AG04449 (cell line): ENCODE measurements at regions not wholly inside any gene's neighbourhood (a gene's known extent, or its start where the extent isn't known, plus 50 kb on each side); places are given as distances from the start of the nearest gene placed in this dataset.
"Not testable (repeated sequence)": the region's sequence is repeated elsewhere in the genome, so short reads cannot be mapped to it uniquely, and the experiment has no call there.

Source experiments
- CTCF ChIA-PET: fragments of 350-600 bp; formaldehyde crosslinking; extraction: SDS; loops from one replicate; lab custom pipeline; 2021; ENCODE audit warnings: antibody characterized with exemption; lab: Yijun Ruan, JAX
- POLR2A ChIA-PET: fragments of 400-600, 350-600 bp; formaldehyde crosslinking; extraction: SDS; loops from one replicate; lab custom pipeline; 2020; ENCODE audit warnings: antibody characterized with exemption, inconsistent platforms; lab: Yijun Ruan, JAX
- DNase-seq: peaks from one replicate; pipeline ENCODE4 v3.0.0-alpha.2; 2010; ENCODE audit warnings: low read depth, low spot score
- H3K4me3 ChIP-seq: 2 replicates; pipeline ENCODE4 v1.5.1; 2011; ENCODE audit warnings: low read depth, mild to moderate bottlenecking, control low read depth, low read length
- CTCF ChIP-seq: IDR thresholded peaks from one replicate; pipeline ENCODE4 v1.5.1; 2011; ENCODE audit warnings: mild to moderate bottlenecking, moderate library complexity, low read length, control low read depth, inconsistent platforms; ENCODE audit not compliant: insufficient read depth; ENCODE audit errors: missing control alignments

GRCh38 chr4:1589098-1589497 lies 95.0 kb downstream of the FAM53A start:
- ChIA-PET POLR2A (no interaction called here), CTCF (interaction anchor here (0.7 kb wide), 1 partner anchor 9 kb away, joined by 3 read pairs; no protein-coding TSS in a partner anchor)
- H3K4me3 ChIP-seq = no peak overlapping the region
- no peak for DNase-seq
- TF ChIP-seq CTCF = no peak

GRCh38 chr4:1588306-1588705 lies 95.8 kb downstream of the FAM53A start:
- ChIA-PET POLR2A (interaction anchor here (0.6 kb wide), 1 partner anchor 142 kb away, joined by 3 read pairs; no protein-coding TSS in a partner anchor), CTCF (no interaction called here)
- no peak for TF ChIP-seq CTCF
- no peak for DNase-seq
- H3K4me3 ChIP-seq = no peak overlapping the region

DNA sequence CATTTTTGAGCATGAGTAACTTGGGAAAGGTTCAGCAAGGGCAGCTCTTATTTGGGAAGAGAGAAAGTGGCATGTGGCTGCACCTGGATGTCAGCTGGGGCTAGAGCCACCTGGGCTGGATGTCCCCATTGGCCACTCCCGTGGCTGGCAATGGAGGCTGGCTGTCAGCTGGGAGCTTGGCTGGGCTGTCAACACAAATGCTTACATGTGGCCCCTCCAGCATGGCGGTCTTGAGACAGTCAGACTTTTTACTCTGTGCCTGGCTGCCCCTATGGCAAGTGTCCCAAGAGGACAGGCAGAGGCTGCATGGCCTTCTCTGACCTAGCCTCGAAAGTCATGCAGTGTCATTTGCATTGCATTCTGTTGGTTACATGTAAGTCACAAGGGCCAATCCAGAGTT lies 99.6 kb downstream of the FAM53A start:
- CTCF ChIA-PET = no interaction called here
- H3K4me3 ChIP-seq = no peak overlapping the region
- no peak for TF ChIP-seq CTCF
- POLR2A ChIA-PET = no interaction called here
- DNase-seq = no peak

- CTCF ChIA-PET = no interaction called here
- H3K4me3 ChIP-seq = no peak overlapping the region
- DNase-seq = no peak
- TF ChIP-seq CTCF = no peak
- POLR2A ChIA-PET = no interaction called here
These were observed 100.3 kb downstream of the FAM53A start for GRCh38 chr4:1583859-1584258.

DNA sequence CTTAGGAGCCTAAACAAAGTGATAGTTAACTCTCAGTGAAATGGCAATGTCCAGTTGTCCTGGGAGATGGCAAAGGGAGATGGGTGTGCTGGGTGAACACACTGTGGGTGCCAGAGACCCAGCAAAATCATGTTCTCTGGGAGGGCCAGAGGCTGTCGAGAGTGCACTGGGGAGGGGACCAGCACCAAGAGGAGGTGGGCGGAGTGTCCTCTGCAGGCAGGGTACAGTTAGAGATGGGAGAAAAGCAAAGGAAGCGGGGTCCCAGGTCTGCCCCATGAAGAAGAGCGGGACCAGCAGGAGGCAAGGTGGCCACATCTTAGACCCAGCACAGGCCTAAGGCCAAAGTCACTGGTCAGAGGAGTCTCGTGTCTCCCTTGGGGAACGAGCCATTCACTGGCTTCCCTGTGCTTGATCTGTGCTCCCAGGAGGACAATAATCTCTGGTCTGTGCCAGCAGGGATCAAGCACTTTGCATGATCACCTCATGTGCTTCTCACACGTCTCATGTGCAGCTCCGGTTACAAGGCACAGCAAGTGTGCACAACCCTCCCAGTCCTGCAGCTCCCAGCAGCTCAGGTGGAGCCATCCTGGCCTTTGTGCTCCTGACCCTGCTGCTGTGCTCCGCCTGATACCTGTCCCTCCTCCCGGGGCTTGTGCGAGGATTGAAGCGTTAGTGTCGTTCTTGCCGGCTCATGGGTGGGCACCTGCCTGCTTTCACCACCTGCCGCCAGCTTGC lies 100.9 kb downstream of the FAM53A start:
- TF ChIP-seq CTCF = no peak
- H3K4me3 ChIP-seq = no peak overlapping the region
- CTCF ChIA-PET = no interaction called here
- no peak for DNase-seq
- POLR2A ChIA-PET = no interaction called here

GRCh38 chr4:1582227-1582626 lies 101.9 kb downstream of the FAM53A start:
- ChIA-PET CTCF (interaction anchor here (0.6 kb wide), 1 partner anchor 229 kb away, joined by 3 read pairs; no protein-coding TSS in a partner anchor), POLR2A (no interaction called here)
- no peak for TF ChIP-seq CTCF
- DNase-seq = no peak
- no peak overlapping the region for H3K4me3 ChIP-seq

GRCh38 chr4:1581164-1581894 lies 102.8 kb downstream of the FAM53A start:
- peak; percentile 10 for DNase-seq
- H3K4me3 ChIP-seq, POLR2A ChIA-PET: not testable (repeated sequence)
- CTCF ChIA-PET = interaction anchor here (0.6 kb wide), 1 partner anchor 228 kb away, joined by 3 read pairs; no protein-coding TSS in a partner anchor

- H3K4me3 ChIP-seq, DNase-seq, POLR2A ChIA-PET: not testable (repeated sequence)
- CTCF ChIA-PET = interaction anchor here (0.6 to 0.9 kb wide), 4 partner anchors 9 to 451 kb away, joined by 3 to 4 read pairs (median 3); no protein-coding TSS in a partner anchor
These were observed 103.5 kb downstream of the FAM53A start for GRCh38 chr4:1580692-1581012.
